Esophagus squamous epithelium (tissue), 5 donors: ENCODE measurements at regions not wholly inside any gene's neighbourhood (a gene's known extent, or its start where the extent isn't known, plus 50 kb on each side); places are given as distances from the start of the nearest gene placed in this dataset.

Experiments
- DNase-seq: peaks from one replicate; lab custom pipeline; 2025; lab: John Stamatoyannopoulos, UW
- H3K27ac ChIP-seq, 4 donors: fragments of 200-600 bp; sonication (generic); one replicate each; pipeline ENCODE4 v1.5.1; 2016 to 2019; ENCODE audit warnings: mild to moderate bottlenecking in 1 of 4
- H3K27me3 ChIP-seq, 4 donors: fragments of 200-600 bp; sonication (generic); 1 replicate in 3 of 4; 2 replicates in 1 of 4; pipeline versions ENCODE4 v1.5.1 to v1.6.0; 2017 to 2021; ENCODE audit warnings: antibody characterized with exemption in 1 of 4
- H3K36me3 ChIP-seq, 3 donors: fragments of 200-600 bp; sonication (generic); one replicate each; pipeline ENCODE4 v1.5.1; 2016 to 2019
- H3K4me1 ChIP-seq, 3 donors: fragments of 200-600 bp; sonication (generic); one replicate each; pipeline ENCODE4 v1.5.1; 2017 to 2019
- H3K4me3 ChIP-seq, 4 donors: fragments of 200-600 bp; sonication (generic); 1 replicate in 3 of 4; 2 replicates in 1 of 4; pipeline ENCODE4 v1.5.1; 2016 to 2019; ENCODE audit warnings: mild to moderate bottlenecking in 2 of 4, moderate library complexity in 1 of 4
- H3K9me3 ChIP-seq, 3 donors: fragments of 200-600 bp; sonication (generic); one replicate each; pipeline ENCODE4 v1.5.1; 2016 to 2019
- CTCF ChIP-seq, 6 experiments: fragments of 450-650 bp in 4 of 6; fragments of 200-600 bp in 2 of 6; sonication (generic) in 2 of 6; IDR thresholded peaks; one replicate each; pipeline ENCODE4 v1.5.1; 2016 to 2019; ENCODE audit warnings: antibody characterized with exemption in 6 of 6, mild to moderate bottlenecking in 4 of 6, moderate library complexity in 4 of 6
- POLR2A ChIP-seq, 4 donors: fragments of 450-650 bp; IDR thresholded peaks; one replicate each; pipeline ENCODE4 v1.6.1; 2017; ENCODE audit warnings: antibody characterized with exemption in 4 of 4, mild to moderate bottlenecking in 4 of 4, moderate library complexity in 3 of 4
- WGBS, 2 donors: methylation state at CpG; one replicate each; pipeline ENCODE4 v1.1.5; 2018; 5-methylcytosine and 5-hydroxymethylcytosine counted together
- intact Hi-C: fragments of 100-400 bp; cut with DNase I; formaldehyde crosslinking; loops from one replicate; pipeline ENCODE4 v1.15.0; 2022
- donor health status: DM: yes; HTN: yes; CAD: no.

- 78 to 81% methylated on average over 7 of the region's 7 CpGs for WGBS, 2 donors
- H3K27ac ChIP-seq = no peak overlapping the region
- no peaks in the 10 kb centered on the region for H3K9me3 ChIP-seq
- TF ChIP-seq CTCF (IDR thresholded peaks at IDR 0.05) = no peak
- TF ChIP-seq POLR2A (IDR thresholded peaks at IDR 0.05) = no peak
- H3K4me3 ChIP-seq = no peak overlapping the region
- no peaks in the 10 kb centered on the region for H3K36me3 ChIP-seq
- no peak for DNase-seq
- no peaks in the 10 kb centered on the region for H3K27me3 ChIP-seq
- H3K4me1 ChIP-seq = peaks cover 0 to 18% (median 4%) of the 10 kb centered on the region in 3 donors
- intact Hi-C loops = no loop called here
These were observed 165.0 kb upstream of the HS3ST1 start for GRCh38 chr4:11593576-11594116.

GRCh38 chr4:11592276-11592675 is 163.6 kb upstream of the HS3ST1 start:
- 64 to 93% methylated on average over 4 of the region's 4 CpGs for WGBS, 2 donors
- Histone ChIP-seq H3K36me3 (no peaks in the 10 kb centered on the region), H3K27me3 (no peaks in the 10 kb centered on the region), H3K4me1 (peaks cover 0 to 6% (median 0%) of the 10 kb centered on the region in 3 donors), H3K4me3 (no peak overlapping the region), H3K27ac (peak overlapping the region in 1 of 4 donors; percentile 19), H3K9me3 (no peaks in the 10 kb centered on the region)
- TF ChIP-seq CTCF (IDR thresholded peaks at IDR 0.05) (no peak), POLR2A (IDR thresholded peaks at IDR 0.05) (no peak)
- DNase-seq = no peak
- intact Hi-C loops = no loop called here

GRCh38 chr4:11590132-11590531 is 161.4 kb upstream of the HS3ST1 start:
- no peak overlapping the region for H3K4me3 ChIP-seq
- no peaks in the 10 kb centered on the region for H3K9me3 ChIP-seq
- no peak overlapping the region for H3K27ac ChIP-seq
- H3K27me3 ChIP-seq = no peaks in the 10 kb centered on the region
- whole genome bisulfite sequencing, 2 donors = 38 to 87% methylated on average over 2 of the region's 2 CpGs
- intact Hi-C loops = no loop called here
- H3K36me3 ChIP-seq = no peaks in the 10 kb centered on the region
- no peak for DNase-seq
- no peak for TF ChIP-seq CTCF (IDR thresholded peaks at IDR 0.05)
- TF ChIP-seq POLR2A (IDR thresholded peaks at IDR 0.05) = no peak
- H3K4me1 ChIP-seq = peaks cover 0 to 10% (median 0%) of the 10 kb centered on the region in 3 donors

GRCh38 chr4:11589676-11590075 is 161.0 kb upstream of the HS3ST1 start:
- TF ChIP-seq CTCF (IDR thresholded peaks at IDR 0.05) = no peak
- TF ChIP-seq POLR2A (IDR thresholded peaks at IDR 0.05) = no peak

GRCh38 chr4:11587797-11588196 is 159.1 kb upstream of the HS3ST1 start:
- Histone ChIP-seq H3K4me3 (no peak overlapping the region), H3K4me1 (peaks cover 0 to 10% (median 0%) of the 10 kb centered on the region in 3 donors), H3K27ac (no peak overlapping the region), H3K9me3 (no peaks in the 10 kb centered on the region), H3K36me3 (no peaks in the 10 kb centered on the region), H3K27me3 (no peaks in the 10 kb centered on the region)
- TF ChIP-seq POLR2A (IDR thresholded peaks at IDR 0.05) (no peak), CTCF (IDR thresholded peaks at IDR 0.05) (no peak)
- DNase-seq = no peak
- 85 to 87% methylated on average over 5 of the region's 5 CpGs for WGBS, 2 donors
- intact Hi-C loops = no loop called here

More at GRCh38 chr4:11589676-11590075, 161.0 kb upstream of the HS3ST1 start:
- H3K4me3 ChIP-seq = no peak overlapping the region
- no peaks in the 10 kb centered on the region for H3K9me3 ChIP-seq
- peaks cover 0 to 10% (median 0%) of the 10 kb centered on the region in 3 donors for H3K4me1 ChIP-seq
- intact Hi-C loops = no loop called here
- H3K36me3 ChIP-seq = no peaks in the 10 kb centered on the region
- H3K27me3 ChIP-seq = no peaks in the 10 kb centered on the region
- WGBS, 2 donors = 54 to 58% methylated on average over 1 of the region's 1 CpG
- H3K27ac ChIP-seq = no peak overlapping the region
- no peak for DNase-seq
